ENCODE measurements at regions not wholly inside any gene's neighbourhood (a gene's known extent, or its start where the extent isn't known, plus 50 kb on each side); places are given as distances from the start of the nearest gene placed in this dataset.
"Not testable (repeated sequence)": the region's sequence is repeated elsewhere in the genome, so short reads cannot be mapped to it uniquely, and the experiment has no call there.

- POLR2A ChIA-PET: no interaction called here
Observed at GRCh38 chr3:63719796-63720445, 67.4 kb downstream of the SNTN start.

GRCh38 chr3:63720951-63721350 lies 68.5 kb downstream of the SNTN start:
- DNase-seq (ENCODE audit: extremely low spot score); CTCF ChIA-PET; POLR2A ChIA-PET: not testable (repeated sequence)

More at GRCh38 chr3:63719796-63720445, 67.4 kb downstream of the SNTN start:
- DNase-seq (ENCODE audit: extremely low spot score): no peak
- TF ChIP-seq FOXA1 (IDR thresholded peaks at IDR 0.05) (no peak), FOXM1 (IDR thresholded peaks at IDR 0.05; ENCODE audit: borderline replicate concordance) (no peak), ELF4 (IDR thresholded peaks at IDR 0.05) (no peak), BHLHE40 (IDR thresholded peaks at IDR 0.05; ENCODE audit: borderline replicate concordance) (no peak)
- CTCF ChIA-PET: no interaction called here

- no peak for DNase-seq (ENCODE audit: extremely low spot score)
- ChIA-PET CTCF (no interaction called here), POLR2A (no interaction called here)
- TF ChIP-seq BHLHE40 (IDR thresholded peaks at IDR 0.05; ENCODE audit: borderline replicate concordance) (no peak), ELF4 (IDR thresholded peaks at IDR 0.05) (no peak), NFRKB (IDR thresholded peaks at IDR 0.05) (no peak)
Observed at GRCh38 chr3:63724987-63725386, 72.5 kb downstream of the SNTN start.

GRCh38 chr3:63726656-63727055 lies 74.2 kb downstream of the SNTN start:
- TF ChIP-seq FOXM1 (IDR thresholded peaks at IDR 0.05; ENCODE audit: borderline replicate concordance): no peak
- no peak for TF ChIP-seq LEF1 (IDR thresholded peaks at IDR 0.05; ENCODE audit: borderline replicate concordance)
- TF ChIP-seq BHLHE40 (IDR thresholded peaks at IDR 0.05; ENCODE audit: borderline replicate concordance): no peak
- no peak for DNase-seq (ENCODE audit: extremely low spot score)
- CTCF ChIA-PET: no interaction called here
- POLR2A ChIA-PET: no interaction called here

- CTCF ChIA-PET: no interaction called here
- no peak for TF ChIP-seq LEF1 (IDR thresholded peaks at IDR 0.05; ENCODE audit: borderline replicate concordance)
- no peak for TF ChIP-seq FOXK2 (IDR thresholded peaks at IDR 0.05)
- no peak for TF ChIP-seq CTBP1 (IDR thresholded peaks at IDR 0.05; ENCODE audit: borderline replicate concordance)
- TF ChIP-seq NFRKB (IDR thresholded peaks at IDR 0.05): no peak
- no peak for TF ChIP-seq ELF4 (IDR thresholded peaks at IDR 0.05)
- no peak for TF ChIP-seq L3MBTL2 (conservative IDR thresholded peaks at IDR 0.05)
- TF ChIP-seq HDGF (IDR thresholded peaks at IDR 0.05; ENCODE audit: borderline replicate concordance): no peak
- TF ChIP-seq SP1 (IDR thresholded peaks at IDR 0.05): no peak
- no peak for TF ChIP-seq FOXA1 (IDR thresholded peaks at IDR 0.05)
- DNase-seq (ENCODE audit: extremely low spot score): no peak
- POLR2A ChIA-PET: no interaction called here
Observed at GRCh38 chr3:63727233-63727632, 74.8 kb downstream of the SNTN start.

- ChIA-PET POLR2A (no interaction called here), CTCF (no interaction called here)
- DNase-seq (ENCODE audit: extremely low spot score): no peak
- no peak for TF ChIP-seq FOXA1 (IDR thresholded peaks at IDR 0.05)
- TF ChIP-seq L3MBTL2 (conservative IDR thresholded peaks at IDR 0.05): no peak
- TF ChIP-seq PKNOX1 (IDR thresholded peaks at IDR 0.05): no peak
- TF ChIP-seq BHLHE40 (IDR thresholded peaks at IDR 0.05; ENCODE audit: borderline replicate concordance): no peak
- TF ChIP-seq TARDBP (IDR thresholded peaks at IDR 0.05): no peak
- no peak for TF ChIP-seq CTBP1 (IDR thresholded peaks at IDR 0.05; ENCODE audit: borderline replicate concordance)
- TF ChIP-seq SP1 (IDR thresholded peaks at IDR 0.05): no peak
- TF ChIP-seq FOXM1 (IDR thresholded peaks at IDR 0.05; ENCODE audit: borderline replicate concordance): no peak
Observed at GRCh38 chr3:63731866-63732265, 79.4 kb downstream of the SNTN start.

- CTCF ChIA-PET; POLR2A ChIA-PET; DNase-seq (ENCODE audit: extremely low spot score): not testable (repeated sequence)
Observed at GRCh38 chr3:63733278-63733677, 80.8 kb downstream of the SNTN start.

GRCh38 chr3:63734632-63735031 lies 82.2 kb downstream of the SNTN start:
- POLR2A ChIA-PET, CTCF ChIA-PET: not testable (repeated sequence)

GRCh38 chr3:63736757-63737156 lies 82.3 kb upstream of the C3orf49 start:
- CTCF ChIA-PET; DNase-seq (ENCODE audit: extremely low spot score); POLR2A ChIA-PET: not testable (repeated sequence)

More at GRCh38 chr3:63734632-63735031, 82.2 kb downstream of the SNTN start:
- DNase-seq (ENCODE audit: extremely low spot score): not testable (repeated sequence)

GRCh38 chr3:63738577-63738976 lies 80.5 kb upstream of the C3orf49 start:
- DNase-seq (ENCODE audit: extremely low spot score); CTCF ChIA-PET: not testable (repeated sequence)

GRCh38 chr3:63739474-63739873 lies 79.6 kb upstream of the C3orf49 start:
- no peak for DNase-seq (ENCODE audit: extremely low spot score)
- ChIA-PET POLR2A (no interaction called here), CTCF (no interaction called here)
- no peak for TF ChIP-seq L3MBTL2 (conservative IDR thresholded peaks at IDR 0.05)
- TF ChIP-seq ELF4 (IDR thresholded peaks at IDR 0.05): no peak
- no peak for TF ChIP-seq CTBP1 (IDR thresholded peaks at IDR 0.05; ENCODE audit: borderline replicate concordance)
- no peak for TF ChIP-seq HDGF (IDR thresholded peaks at IDR 0.05; ENCODE audit: borderline replicate concordance)
- TF ChIP-seq LEF1 (IDR thresholded peaks at IDR 0.05; ENCODE audit: borderline replicate concordance): no peak
- TF ChIP-seq ARNT (IDR thresholded peaks at IDR 0.05): no peak
- no peak for TF ChIP-seq FOXM1 (IDR thresholded peaks at IDR 0.05; ENCODE audit: borderline replicate concordance)
- no peak for TF ChIP-seq SP1 (IDR thresholded peaks at IDR 0.05)

More at GRCh38 chr3:63738577-63738976, 80.5 kb upstream of the C3orf49 start:
- POLR2A ChIA-PET: not testable (repeated sequence)

Measured in HEK293T (cell line).